SU-DHL-6 (cell line): ENCODE measurements at regions not wholly inside any gene's neighbourhood (a gene's known extent, or its start where the extent isn't known, plus 50 kb on each side); places are given as distances from the start of the nearest gene placed in this dataset.

ENCODE experiments used
- H2AFZ ChIP-seq: fragments of 200-600 bp; sonication (generic); 2 replicates; pipeline ENCODE4 v1.6.1; 2014; ENCODE audit warnings: low read depth, mild to moderate bottlenecking, moderate library complexity, mixed read lengths, antibody characterized with exemption, low read length; ENCODE audit not compliant: severe bottlenecking
- H3F3A ChIP-seq: fragments of 200-600 bp; shearing (Covaris generic); 2 replicates; pipeline ENCODE4 v1.6.0; 2016; ENCODE audit warnings: antibody characterized with exemption, mild to moderate bottlenecking; ENCODE audit not compliant: insufficient read depth
- H3K27ac ChIP-seq: fragments of 200-600 bp; sonication (generic); 2 replicates; pipeline ENCODE4 v1.5.1; 2016; ENCODE audit warnings: low read depth, mild to moderate bottlenecking, low read length, moderate library complexity, mixed read lengths
- H3K27me3 ChIP-seq: fragments of 200-600 bp; sonication (generic), shearing (Covaris generic); 2 replicates; pipeline ENCODE4 v1.6.0; 2014; ENCODE audit warnings: mild to moderate bottlenecking, low read length
- H3K36me3 ChIP-seq: fragments of 200-600 bp; sonication (generic); 2 replicates; pipeline ENCODE4 v1.6.1; 2014; ENCODE audit warnings: mild to moderate bottlenecking, low read length, mixed read lengths
- H3K4me2 ChIP-seq: fragments of 300-600, 200-600 bp; shearing (Covaris generic), sonication (generic); 2 replicates; pipeline ENCODE4 v1.6.0; 2014; ENCODE audit warnings: low read length, low read depth, mild to moderate bottlenecking; ENCODE audit not compliant: poor library complexity, severe bottlenecking
- H3K4me3 ChIP-seq: fragments of 200-600 bp; sonication (generic); 2 replicates; pipeline ENCODE4 v1.5.1; 2014; ENCODE audit warnings: antibody characterized with exemption, low read length, mild to moderate bottlenecking, mixed read lengths; ENCODE audit not compliant: insufficient read depth, poor library complexity, severe bottlenecking
- H3K79me2 ChIP-seq: fragments of 200-600 bp; sonication (generic); 2 replicates; pipeline ENCODE4 v1.6.1; 2014; ENCODE audit warnings: mild to moderate bottlenecking, low read length, moderate library complexity; ENCODE audit not compliant: insufficient read depth
- H3K9ac ChIP-seq: fragments of 200-600 bp; sonication (generic); 2 replicates; pipeline ENCODE4 v1.7.0; 2014; ENCODE audit warnings: mild to moderate bottlenecking, low read length
- H3K9me2 ChIP-seq: fragments of 200-600 bp; sonication (generic); replicated peaks from 2 replicates; pipeline ENCODE4 v1.6.1; 2014; ENCODE audit warnings: low read length; ENCODE audit not compliant: insufficient read depth
- H3K9me3 ChIP-seq: fragments of 200-600 bp; sonication (generic); 2 replicates; pipeline ENCODE4 v1.6.1; 2014; ENCODE audit warnings: low read length, mixed read lengths; ENCODE audit not compliant: insufficient read depth
- H4K20me1 ChIP-seq: fragments of 200-600 bp; sonication (generic); 2 replicates; pipeline ENCODE4 v1.6.1; 2014; ENCODE audit warnings: low read depth, mild to moderate bottlenecking, antibody characterized with exemption, low read length, moderate library complexity, mixed read lengths
- EZH2phosphoT487 ChIP-seq: fragments of 200-600 bp; sonication (generic), shearing (Covaris generic); conservative IDR thresholded peaks from 2 replicates; pipeline ENCODE4 v1.6.1; 2018; ENCODE audit warnings: mild to moderate bottlenecking, antibody characterized with exemption, low read length, moderate library complexity, mixed read lengths
- TF ChIP-seq, protein P1 (sequence below): fragments of 200-600 bp; sonication (generic); IDR thresholded peaks from one replicate; pipeline ENCODE4 v1.5.1; 2017; ENCODE audit warnings: antibody characterized with exemption, mild to moderate bottlenecking, low read length, moderate library complexity; ENCODE audit not compliant: insufficient read depth, poor library complexity, severe bottlenecking

DNA sequence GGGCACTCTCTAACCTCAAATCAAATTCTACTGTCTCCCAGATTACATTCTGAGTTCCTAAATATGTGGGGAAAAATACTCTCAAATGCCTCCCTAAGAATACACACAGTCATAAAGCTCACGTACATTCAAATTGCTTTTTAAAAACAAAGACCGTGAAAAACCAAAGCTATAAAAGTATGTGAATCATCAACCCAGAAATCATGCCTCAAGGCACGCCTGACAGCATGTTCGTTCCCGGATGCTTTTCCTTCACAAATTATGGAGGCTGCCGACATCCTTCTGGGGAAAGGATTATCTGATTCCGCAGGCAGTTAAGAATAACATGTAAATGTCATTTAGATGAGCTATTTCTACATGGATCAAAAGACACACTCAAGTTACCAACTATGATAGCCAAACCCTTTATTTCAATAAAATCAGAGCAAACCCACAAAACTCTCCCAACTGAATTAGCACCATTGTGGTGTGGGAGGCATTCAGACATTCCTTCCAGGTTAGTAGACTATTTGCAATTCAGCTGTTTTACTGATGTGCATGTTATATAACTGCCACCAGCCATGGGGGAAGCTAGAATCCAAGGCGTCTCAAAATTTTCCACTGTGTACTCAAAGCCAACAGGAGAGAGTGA lies 398.2 kb upstream of the TRIB2 start:
- Histone ChIP-seq H3K9me2 (no peaks in the 10 kb centered on the region), H3K27ac (no peak overlapping the region), H3K79me2 (no peaks in the 10 kb centered on the region), H4K20me1 (no peaks in the 10 kb centered on the region), H3K36me3 (no peaks in the 10 kb centered on the region), H3K9ac (no peak overlapping the region), H3F3A (no peaks in the 10 kb centered on the region), H3K9me3 (no peaks in the 10 kb centered on the region), H3K4me2 (no peak overlapping the region), H2AFZ (no peak overlapping the region), H3K4me3 (no peak overlapping the region), H3K27me3 (no peaks in the 10 kb centered on the region)
- TF ChIP-seq EZH2phosphoT487, result no peak
- TF ChIP-seq, protein P1, sequence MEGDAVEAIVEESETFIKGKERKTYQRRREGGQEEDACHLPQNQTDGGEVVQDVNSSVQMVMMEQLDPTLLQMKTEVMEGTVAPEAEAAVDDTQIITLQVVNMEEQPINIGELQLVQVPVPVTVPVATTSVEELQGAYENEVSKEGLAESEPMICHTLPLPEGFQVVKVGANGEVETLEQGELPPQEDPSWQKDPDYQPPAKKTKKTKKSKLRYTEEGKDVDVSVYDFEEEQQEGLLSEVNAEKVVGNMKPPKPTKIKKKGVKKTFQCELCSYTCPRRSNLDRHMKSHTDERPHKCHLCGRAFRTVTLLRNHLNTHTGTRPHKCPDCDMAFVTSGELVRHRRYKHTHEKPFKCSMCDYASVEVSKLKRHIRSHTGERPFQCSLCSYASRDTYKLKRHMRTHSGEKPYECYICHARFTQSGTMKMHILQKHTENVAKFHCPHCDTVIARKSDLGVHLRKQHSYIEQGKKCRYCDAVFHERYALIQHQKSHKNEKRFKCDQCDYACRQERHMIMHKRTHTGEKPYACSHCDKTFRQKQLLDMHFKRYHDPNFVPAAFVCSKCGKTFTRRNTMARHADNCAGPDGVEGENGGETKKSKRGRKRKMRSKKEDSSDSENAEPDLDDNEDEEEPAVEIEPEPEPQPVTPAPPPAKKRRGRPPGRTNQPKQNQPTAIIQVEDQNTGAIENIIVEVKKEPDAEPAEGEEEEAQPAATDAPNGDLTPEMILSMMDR, result no peak

DNA sequence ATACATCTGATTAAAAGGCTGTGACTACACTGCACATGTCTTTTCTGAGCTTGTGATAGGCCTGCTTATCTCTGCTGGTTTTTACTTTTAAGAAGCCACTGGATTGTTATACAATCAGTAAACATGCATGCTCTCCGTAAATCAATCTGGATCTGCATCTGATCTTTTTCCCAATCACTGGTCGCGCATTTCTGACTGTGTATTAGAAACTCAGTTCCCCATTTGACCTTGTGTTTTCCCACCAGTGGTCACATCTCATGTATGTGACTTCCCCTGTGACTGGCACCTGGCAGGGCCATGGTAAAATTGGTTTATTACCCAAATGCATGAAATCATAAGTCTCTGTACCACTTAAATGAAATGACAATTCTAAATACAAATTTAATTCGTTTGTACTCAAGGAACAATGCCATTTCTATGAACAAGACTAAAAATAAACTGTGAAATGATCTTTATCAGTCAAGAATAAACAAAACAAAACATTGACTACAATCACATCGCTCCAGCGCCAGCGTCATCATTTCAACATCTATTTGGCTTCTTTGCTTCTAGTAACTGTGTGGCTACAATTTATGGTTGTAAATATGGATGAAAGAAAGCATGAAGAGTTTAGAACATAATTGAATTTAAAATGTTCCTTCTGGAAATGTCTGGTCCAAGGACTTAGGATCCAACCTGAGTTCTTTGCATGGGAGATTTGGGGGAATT lies 396.6 kb upstream of the TRIB2 start:
- Histone ChIP-seq H2AFZ (no peak overlapping the region), H3K9ac (no peak overlapping the region), H3K27ac (no peak overlapping the region), H3K4me2 (no peak overlapping the region), H4K20me1 (no peaks in the 10 kb centered on the region), H3K27me3 (no peaks in the 10 kb centered on the region), H3K9me2 (no peaks in the 10 kb centered on the region), H3K4me3 (no peak overlapping the region), H3K9me3 (no peaks in the 10 kb centered on the region), H3K79me2 (no peaks in the 10 kb centered on the region), H3F3A (no peaks in the 10 kb centered on the region), H3K36me3 (no peaks in the 10 kb centered on the region)
- TF ChIP-seq, protein P1, result no peak

DNA sequence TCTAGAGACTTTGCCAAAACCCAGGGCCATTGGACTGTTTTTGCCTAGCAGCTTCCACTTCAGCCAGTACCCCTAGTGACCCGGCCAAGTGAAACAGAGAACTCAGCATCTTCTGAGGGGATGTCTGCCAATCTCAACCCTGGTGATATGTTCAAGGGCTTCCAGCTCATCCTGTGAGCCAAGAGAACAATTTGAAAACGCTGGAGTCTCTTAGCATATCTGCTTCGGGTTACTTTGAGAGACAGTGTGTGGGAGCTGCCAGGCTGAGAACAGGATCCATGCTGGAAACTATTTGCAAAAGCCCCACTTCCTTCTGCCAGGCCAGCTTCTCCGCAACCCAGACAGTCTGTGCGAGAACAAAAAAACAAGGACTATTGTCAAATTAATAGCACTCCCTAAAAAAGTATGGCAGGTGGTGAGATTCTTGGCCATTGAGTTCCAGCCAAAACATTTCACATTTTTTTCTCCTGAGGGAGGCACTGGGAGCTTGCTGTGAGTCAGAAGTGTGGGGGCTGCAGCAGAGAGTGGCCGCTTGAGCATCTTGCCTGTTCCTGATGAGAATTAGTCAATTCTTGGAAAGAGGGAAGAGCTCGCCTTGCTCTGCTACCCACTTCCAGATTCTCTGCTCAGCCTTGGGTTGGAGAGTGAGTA lies 395.6 kb upstream of the TRIB2 start:
- Histone ChIP-seq H3F3A (no peaks in the 10 kb centered on the region), H3K27ac (no peak overlapping the region), H3K9me3 (no peaks in the 10 kb centered on the region), H3K36me3 (no peaks in the 10 kb centered on the region), H3K9ac (no peak overlapping the region), H3K4me2 (no peak overlapping the region), H3K4me3 (no peak overlapping the region), H3K79me2 (no peaks in the 10 kb centered on the region), H3K27me3 (no peaks in the 10 kb centered on the region), H3K9me2 (no peaks in the 10 kb centered on the region), H2AFZ (no peak overlapping the region), H4K20me1 (no peaks in the 10 kb centered on the region)
- TF ChIP-seq, protein P1, result no peak
- TF ChIP-seq EZH2phosphoT487, result no peak
